Activated naive CD4-positive, alpha-beta T cell treated with anti-CD3 and anti-CD28 coated beads, Interleukin-2, amount 50 U/mL, for 72 hours (primary cell): ENCODE measurements at regions not wholly inside any gene's neighbourhood (a gene's known extent, or its start where the extent isn't known, plus 50 kb on each side); places are given as distances from the start of the nearest gene placed in this dataset.

Source experiments
- ATAC-seq, 2 donors: fragments of 150-1000 bp; cut with Tn5 transposase; 2 replicates each; pipeline ENCODE4 v1.10.0; 2021; ENCODE audit warnings: mild to moderate bottlenecking in 2 of 2, moderate library complexity in 2 of 2
- DNase-seq, 2 donors: peaks; one replicate each; pipeline ENCODE4 v3.0.0; 2021 to 2022; ENCODE audit warnings: low spot score in 2 of 2
- H3K27ac Mint-ChIP-seq, 2 donors: one replicate each; pipeline ENCODE4 v1.8.0; 2022; ENCODE audit warnings: mild to moderate bottlenecking in 2 of 2, mixed read lengths in 2 of 2
- H3K36me3 Mint-ChIP-seq, 2 donors: one replicate each; pipeline ENCODE4 v1.8.0; 2022; ENCODE audit warnings: mixed read lengths in 2 of 2
- H3K9me3 Mint-ChIP-seq, 2 donors: one replicate each; pipeline ENCODE4 v1.8.0; 2022; ENCODE audit warnings: mixed read lengths in 2 of 2

GRCh38 chr3:35932995-35933394 is 293.7 kb downstream of the ARPP21 start:
- H3K27ac Mint-ChIP-seq: no peak overlapping the region
- no peak for ATAC-seq
- DNase-seq: no peak
- H3K9me3 Mint-ChIP-seq: no peaks in the 10 kb centered on the region
- H3K36me3 Mint-ChIP-seq: no peaks in the 10 kb centered on the region

DNA sequence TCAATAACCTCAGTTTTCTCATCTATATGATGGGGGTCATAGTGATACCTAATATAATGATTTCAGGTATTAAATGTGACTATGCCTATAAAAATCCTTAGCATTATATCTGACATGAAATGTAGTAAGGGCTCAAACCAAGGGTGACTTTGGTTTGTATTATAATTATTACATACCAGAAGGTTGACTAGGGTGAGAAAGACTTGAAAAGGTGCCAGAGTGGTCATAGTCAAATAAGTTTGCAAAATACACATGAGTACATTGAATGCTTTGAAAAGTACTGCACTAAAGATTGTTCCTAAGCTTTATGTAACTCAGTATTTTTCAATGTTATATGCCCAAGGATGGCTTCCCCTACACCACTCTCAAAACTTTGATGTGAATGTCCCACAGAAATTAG is 297.2 kb downstream of the ARPP21 start:
- no peak for DNase-seq
- ATAC-seq: no peak
- no peak overlapping the region for H3K27ac Mint-ChIP-seq
- no peaks in the 10 kb centered on the region for H3K36me3 Mint-ChIP-seq
- H3K9me3 Mint-ChIP-seq: peaks cover 0 to 3% of the 10 kb centered on the region in 2 donors

DNA sequence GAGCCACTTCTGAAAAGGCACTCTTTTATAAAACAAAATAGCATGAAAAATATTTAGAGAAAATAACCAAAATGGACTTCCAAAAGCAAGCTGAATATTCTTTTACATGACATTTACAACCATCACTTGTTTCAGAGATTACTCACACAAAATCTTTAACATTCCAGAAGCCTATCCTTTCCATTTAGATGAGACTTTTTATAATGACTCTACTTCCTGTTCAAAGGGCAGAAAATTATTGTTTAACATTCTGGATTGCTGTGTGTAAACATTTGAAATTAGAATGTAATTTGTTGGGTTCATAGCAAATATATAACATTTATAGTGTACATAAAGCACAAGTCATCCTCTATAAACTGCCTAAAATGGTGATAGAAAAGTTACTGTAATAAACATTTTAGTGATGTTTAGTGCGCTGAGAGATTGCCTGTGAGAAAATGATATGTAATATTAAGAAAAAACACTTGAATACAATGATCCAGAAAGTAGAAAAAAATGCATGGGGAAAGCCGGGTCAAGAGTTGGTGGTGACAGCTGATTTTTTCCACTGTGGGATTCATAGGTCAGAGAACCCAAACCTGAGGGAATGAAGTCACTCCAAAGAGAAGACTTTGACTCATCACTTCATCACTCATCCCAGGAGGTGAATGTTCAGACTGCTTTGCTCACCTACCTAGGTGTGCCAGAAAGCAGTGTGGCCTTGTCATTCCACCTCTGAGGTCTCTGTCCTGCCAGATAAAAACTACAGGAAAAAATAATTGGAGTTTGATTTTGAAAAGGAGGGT is 305.8 kb downstream of the ARPP21 start:
- ATAC-seq (peak in 1 of 2 donors; percentile 77), DNase-seq (no peak)
- Mint-ChIP-seq H3K36me3 (no peaks in the 10 kb centered on the region), H3K9me3 (peaks cover 0 to 3% of the 10 kb centered on the region in 2 donors), H3K27ac (peak overlapping the region in 1 of 2 donors; percentile 63)

DNA sequence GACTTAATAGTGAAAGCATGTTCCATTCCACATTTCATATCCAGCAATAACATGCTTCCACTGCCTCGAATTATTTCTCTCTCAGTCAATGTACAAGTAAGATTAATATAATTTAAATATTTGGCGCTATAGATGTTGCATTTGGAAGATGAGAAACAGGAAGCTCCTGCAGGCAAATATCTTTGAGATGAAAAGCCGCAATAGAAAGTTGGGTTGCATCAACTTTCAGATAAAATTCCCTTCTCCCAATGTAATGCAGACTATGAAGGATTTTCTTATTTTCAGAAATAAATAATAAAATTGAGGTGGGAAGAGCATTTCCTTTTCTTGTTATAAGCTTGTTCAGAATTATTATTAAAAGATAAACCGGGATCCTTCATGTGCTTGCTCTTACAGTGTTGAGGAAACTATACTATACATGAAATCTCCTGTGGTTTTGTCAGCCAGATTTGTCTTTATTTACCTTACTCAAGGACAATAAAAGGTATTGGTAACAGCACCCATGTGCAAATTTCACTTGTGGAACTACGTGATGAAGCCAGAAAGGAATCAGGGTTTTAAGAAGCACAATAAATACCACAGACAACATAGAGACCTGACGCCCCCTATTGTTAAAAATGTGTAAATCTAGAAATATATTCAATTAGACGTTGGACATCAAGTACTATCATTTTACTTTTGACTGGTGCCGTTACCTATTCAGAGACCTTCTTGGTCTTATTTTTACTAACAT is 307.0 kb downstream of the ARPP21 start:
- ATAC-seq (no peak), DNase-seq (no peak)
- no peaks in the 10 kb centered on the region for H3K9me3 Mint-ChIP-seq
- H3K36me3 Mint-ChIP-seq: no peaks in the 10 kb centered on the region
- H3K27ac Mint-ChIP-seq: no peak overlapping the region

DNA sequence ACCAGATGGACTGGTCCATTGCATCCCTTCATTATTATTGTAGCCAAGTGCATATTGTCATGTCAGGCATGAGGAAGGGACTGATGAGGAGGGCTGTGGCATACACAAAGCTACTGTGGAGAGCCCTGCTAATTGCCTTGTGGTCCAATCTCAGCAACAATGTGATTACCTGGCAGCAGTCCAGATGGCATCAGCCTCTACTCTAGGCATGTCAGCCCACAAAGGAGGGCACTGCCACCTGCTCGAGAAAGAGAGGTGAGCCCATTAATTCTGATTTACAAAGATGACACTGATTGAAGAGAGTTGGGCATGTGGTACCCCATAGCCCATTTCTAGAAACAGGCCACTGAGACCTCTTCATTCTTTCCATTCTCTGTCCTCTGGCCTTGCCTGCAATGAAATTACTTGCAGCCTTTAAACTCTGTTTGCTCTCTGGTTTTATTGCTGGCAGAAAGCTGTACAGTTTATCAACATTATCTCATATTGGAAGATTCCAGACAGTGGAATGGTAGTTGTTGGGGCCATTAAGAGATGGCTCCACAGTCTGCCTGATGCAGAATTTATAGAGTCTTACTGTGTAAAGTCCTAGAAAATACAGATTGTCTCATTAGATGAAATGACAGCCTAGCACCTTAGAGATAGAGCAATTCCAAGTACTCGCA is 307.7 kb downstream of the ARPP21 start:
- ATAC-seq (no peak), DNase-seq (no peak)
- Mint-ChIP-seq H3K27ac (no peak overlapping the region), H3K9me3 (no peaks in the 10 kb centered on the region), H3K36me3 (no peaks in the 10 kb centered on the region)

GRCh38 chr3:35950021-35950420 is 310.7 kb downstream of the ARPP21 start:
- Mint-ChIP-seq H3K27ac (no peak overlapping the region), H3K9me3 (no peaks in the 10 kb centered on the region), H3K36me3 (no peaks in the 10 kb centered on the region)
- DNase-seq (no peak), ATAC-seq (no peak)

- DNase-seq (no peak), ATAC-seq (no peak)
- peaks cover 0 to 10% of the 10 kb centered on the region in 2 donors for H3K36me3 Mint-ChIP-seq
- no peak overlapping the region for H3K27ac Mint-ChIP-seq
- peaks cover 0 to 3% of the 10 kb centered on the region in 2 donors for H3K9me3 Mint-ChIP-seq
Measured at GRCh38 chr3:35954413-35954812, 315.1 kb downstream of the ARPP21 start.

GRCh38 chr3:35965908-35966307 is 326.6 kb downstream of the ARPP21 start:
- no peak overlapping the region for H3K27ac Mint-ChIP-seq
- H3K9me3 Mint-ChIP-seq: no peaks in the 10 kb centered on the region
- no peaks in the 10 kb centered on the region for H3K36me3 Mint-ChIP-seq
- DNase-seq (no peak), ATAC-seq (no peak)

GRCh38 chr3:35966629-35967464 is 327.5 kb downstream of the ARPP21 start:
- H3K36me3 Mint-ChIP-seq: no peaks in the 10 kb centered on the region
- DNase-seq (no peak), ATAC-seq (no peak)

GRCh38 chr3:35968043-35968622 is 328.8 kb downstream of the ARPP21 start:
- Mint-ChIP-seq H3K27ac (no peak overlapping the region), H3K36me3 (no peaks in the 10 kb centered on the region), H3K9me3 (peaks cover 0 to 4% of the 10 kb centered on the region in 2 donors)
- DNase-seq (no peak), ATAC-seq (no peak)

More at GRCh38 chr3:35966629-35967464, 327.5 kb downstream of the ARPP21 start:
- no peak overlapping the region for H3K27ac Mint-ChIP-seq
- no peaks in the 10 kb centered on the region for H3K9me3 Mint-ChIP-seq

DNA sequence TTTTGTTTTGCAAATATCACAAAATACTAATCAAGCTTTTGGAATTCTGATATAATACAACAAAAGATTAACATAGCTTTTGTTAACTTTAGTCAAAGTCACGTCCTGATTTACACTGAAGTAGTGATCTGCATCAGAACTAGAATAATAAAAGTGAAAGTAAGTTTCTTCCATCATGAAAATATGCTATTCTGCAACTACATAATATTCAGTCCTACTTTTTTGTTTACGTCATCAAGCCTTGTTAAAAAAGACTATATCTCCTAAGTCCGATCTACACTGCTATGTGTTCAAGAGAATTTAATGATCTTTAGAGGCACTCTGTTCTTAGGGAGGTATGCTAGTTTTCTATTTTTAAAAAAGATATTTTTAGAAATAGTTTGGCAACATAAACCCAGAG is 330.1 kb downstream of the ARPP21 start:
- Mint-ChIP-seq H3K27ac (no peak overlapping the region), H3K36me3 (no peaks in the 10 kb centered on the region), H3K9me3 (peaks cover 0 to 4% of the 10 kb centered on the region in 2 donors)
- DNase-seq (no peak), ATAC-seq (no peak)

DNA sequence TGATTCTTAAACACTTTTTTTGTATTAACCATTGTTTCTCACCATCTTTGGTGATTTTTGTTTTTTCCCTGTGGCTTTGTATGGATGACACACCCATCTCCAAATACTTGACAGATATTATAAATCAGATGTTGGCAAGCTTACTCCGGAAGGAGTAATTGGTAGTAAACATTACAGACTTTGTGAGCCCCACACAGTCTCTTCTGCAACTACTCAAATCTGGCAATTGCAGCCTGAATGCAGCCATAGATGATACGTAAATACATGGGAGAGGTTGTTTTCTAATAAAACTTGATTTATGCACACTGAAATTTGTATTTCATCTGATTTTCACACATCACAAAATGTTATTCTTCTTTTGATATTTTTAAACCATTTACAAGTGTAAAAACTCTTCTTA is 331.5 kb downstream of the ARPP21 start:
- H3K27ac Mint-ChIP-seq: no peak overlapping the region
- no peaks in the 10 kb centered on the region for H3K36me3 Mint-ChIP-seq
- no peak for ATAC-seq
- no peak for DNase-seq
- peaks cover 0 to 4% of the 10 kb centered on the region in 2 donors for H3K9me3 Mint-ChIP-seq

DNA sequence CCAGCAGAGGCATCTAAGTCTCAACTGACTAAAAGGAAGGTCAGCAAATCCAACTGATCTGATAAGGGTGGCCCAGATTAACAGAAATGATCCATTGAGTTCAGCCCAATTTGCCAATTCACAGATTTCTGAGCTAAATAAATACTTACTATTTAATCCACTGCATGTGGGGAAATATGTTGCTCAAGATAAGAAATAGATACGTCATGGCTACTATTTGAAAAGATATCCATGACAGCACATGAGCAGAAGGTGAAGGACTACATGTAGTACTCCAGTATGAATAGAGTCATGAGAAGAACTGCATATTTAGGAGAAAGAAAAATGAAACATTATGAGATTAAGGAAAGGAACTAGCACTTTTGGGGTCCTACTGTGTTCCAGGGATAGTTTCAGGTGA is 332.4 kb downstream of the ARPP21 start:
- Mint-ChIP-seq H3K9me3 (peaks cover 0 to 4% of the 10 kb centered on the region in 2 donors), H3K36me3 (no peaks in the 10 kb centered on the region), H3K27ac (no peak overlapping the region)
- ATAC-seq (no peak), DNase-seq (no peak)

- peaks cover 0 to 4% of the 10 kb centered on the region in 2 donors for H3K9me3 Mint-ChIP-seq
- DNase-seq: no peak
- H3K36me3 Mint-ChIP-seq: no peaks in the 10 kb centered on the region
- no peak for ATAC-seq
- H3K27ac Mint-ChIP-seq: no peak overlapping the region
Measured at GRCh38 chr3:35974872-35975271, 335.5 kb downstream of the ARPP21 start.

GRCh38 chr3:35986161-35986560 is 346.8 kb downstream of the ARPP21 start:
- ATAC-seq: no peak
- H3K27ac Mint-ChIP-seq: no peak overlapping the region

DNA sequence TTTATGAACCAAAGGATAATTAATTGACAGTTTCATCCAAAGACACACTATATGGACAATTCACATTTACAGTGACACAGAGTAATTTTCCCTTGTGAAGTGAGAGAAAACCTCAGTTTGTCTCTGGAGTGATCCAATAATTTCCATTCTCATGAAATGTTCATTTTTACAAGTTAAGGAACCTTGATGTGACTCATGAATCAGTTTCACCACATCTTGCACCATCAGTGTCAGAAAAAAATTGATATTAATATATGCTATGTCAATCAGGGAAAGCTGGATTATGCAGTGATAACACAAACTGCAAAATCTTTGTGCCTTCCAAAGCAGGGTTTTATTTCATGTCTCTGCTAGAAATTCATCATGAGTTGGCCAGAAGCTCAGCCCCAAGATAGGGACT is 348.1 kb downstream of the ARPP21 start:
- no peaks in the 10 kb centered on the region for H3K36me3 Mint-ChIP-seq
- DNase-seq (no peak), ATAC-seq (no peak)
- no peaks in the 10 kb centered on the region for H3K9me3 Mint-ChIP-seq
- no peak overlapping the region for H3K27ac Mint-ChIP-seq

More at GRCh38 chr3:35986161-35986560, 346.8 kb downstream of the ARPP21 start:
- Mint-ChIP-seq H3K36me3 (no peaks in the 10 kb centered on the region), H3K9me3 (no peaks in the 10 kb centered on the region)
- DNase-seq: no peak
